NOMO-1 treated with dmso at 0.1 percent for 144 hours (cell line): ENCODE measurements at regions not wholly inside any gene's neighbourhood (a gene's known extent, or its start where the extent isn't known, plus 50 kb on each side); places are given as distances from the start of the nearest gene placed in this dataset.

ENCODE experiments used
- DNase-seq: peaks from one replicate; lab custom pipeline; 2025; ENCODE audit not compliant: unreplicated experiment; lab: John Stamatoyannopoulos, UW

DNA sequence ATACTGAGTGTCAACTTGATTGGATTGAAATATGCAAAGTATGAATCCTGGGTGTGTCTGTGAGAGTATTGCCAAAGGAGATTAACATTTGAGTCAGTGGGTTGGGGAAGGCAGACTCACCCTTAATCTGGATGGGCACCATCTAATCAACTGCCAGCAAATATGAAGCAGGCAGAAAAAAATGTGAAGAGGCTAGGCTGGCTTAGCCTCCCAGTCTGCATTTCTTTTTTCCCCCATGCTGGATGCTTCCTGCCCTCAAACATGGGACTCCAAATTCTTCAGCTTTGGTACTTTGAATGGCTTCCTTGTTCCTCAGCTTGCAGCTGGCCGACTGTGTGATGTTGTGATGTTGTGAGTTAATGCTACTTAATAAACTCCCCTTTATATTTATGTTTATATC is 577.4 kb downstream of the CPS1 start:
- no peak for DNase-seq

GRCh38 chr2:211138551-211138950 is 582.2 kb downstream of the CPS1 start:
- DNase-seq = no peak

GRCh38 chr2:211141646-211142045 is 585.2 kb downstream of the CPS1 start:
- no peak for DNase-seq

GRCh38 chr2:211144078-211144477 is 587.7 kb downstream of the CPS1 start:
- DNase-seq = no peak

DNA sequence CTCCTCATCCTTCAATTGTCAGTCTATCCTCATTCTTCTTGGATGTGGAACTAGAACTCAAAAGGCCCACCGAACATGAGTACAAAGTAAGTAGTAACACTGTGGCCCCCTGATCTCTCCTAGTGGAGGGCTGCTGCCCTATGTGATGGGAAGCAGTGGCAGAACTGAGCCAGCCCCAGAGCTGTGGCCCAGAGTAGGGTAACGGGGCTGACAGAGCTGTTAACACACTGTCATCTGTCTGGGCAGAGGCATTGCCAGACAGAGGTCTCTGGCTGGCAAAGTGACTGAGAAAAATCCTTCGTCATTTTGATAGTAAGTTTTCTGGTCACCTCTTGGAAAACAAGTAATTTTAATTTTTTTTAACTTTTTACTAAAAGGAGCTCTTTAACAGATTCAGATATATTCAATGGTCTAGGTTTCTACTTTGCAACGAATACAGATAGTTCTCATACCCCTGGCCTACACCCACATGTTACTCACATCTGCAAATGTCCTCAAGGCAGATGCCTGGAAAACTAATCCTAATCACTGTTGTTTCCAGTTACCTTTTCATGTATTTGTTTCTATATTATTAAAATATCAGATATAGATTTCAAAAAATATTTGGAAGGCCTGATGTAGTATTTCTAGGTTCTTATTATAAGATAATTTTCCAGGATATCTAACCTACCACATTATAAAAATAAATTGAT is 588.7 kb downstream of the CPS1 start:
- no peak for DNase-seq

DNA sequence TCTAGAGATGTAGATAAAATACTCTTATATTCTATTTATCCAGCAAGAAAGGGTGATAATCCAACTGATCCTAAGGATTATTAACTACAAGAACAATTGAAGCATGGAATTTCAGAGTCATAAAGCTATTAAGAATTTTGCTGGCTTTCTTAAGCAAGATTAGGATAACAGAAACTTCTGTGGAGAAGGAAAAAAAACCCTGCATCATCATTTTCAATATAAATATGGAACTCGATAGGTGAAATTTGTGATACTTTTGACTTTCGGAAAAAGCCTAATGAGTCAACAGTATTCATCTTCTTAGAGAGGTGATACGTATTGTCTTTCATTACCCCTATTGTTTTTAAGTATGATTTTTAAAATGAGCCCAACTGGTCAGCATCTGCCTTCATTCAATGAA is 593.3 kb downstream of the CPS1 start:
- no peak for DNase-seq

- DNase-seq = no peak
Measured at GRCh38 chr2:211157211-211157610, 600.8 kb downstream of the CPS1 start.

DNA sequence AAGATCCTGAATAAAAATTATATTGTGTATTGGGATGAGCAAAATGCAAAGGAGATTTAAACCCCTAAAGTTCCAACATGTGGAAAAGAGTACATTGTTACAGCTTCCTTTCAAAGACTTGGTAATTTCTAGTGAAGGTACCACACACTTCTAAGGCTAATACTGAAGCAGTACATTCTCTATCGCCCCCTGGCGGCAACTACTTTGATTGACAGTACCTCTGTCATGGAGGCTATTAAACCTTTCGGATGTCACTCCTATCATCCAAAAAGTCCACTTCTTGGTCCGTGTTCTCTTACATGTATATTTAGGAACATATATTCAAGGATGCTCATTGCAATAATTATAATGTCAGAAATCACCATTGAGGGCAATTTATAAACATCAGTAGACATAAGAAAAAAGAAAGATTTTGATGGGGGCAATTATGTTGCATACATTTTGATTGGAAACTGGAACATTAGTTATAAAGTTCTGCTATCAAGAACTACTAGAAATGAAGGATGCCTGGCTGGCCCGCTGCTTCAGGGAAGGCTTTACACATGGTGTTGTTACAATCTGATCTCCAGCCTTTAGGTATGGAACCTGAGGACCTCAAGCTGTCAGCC is 601.6 kb downstream of the CPS1 start:
- DNase-seq = no peak

DNA sequence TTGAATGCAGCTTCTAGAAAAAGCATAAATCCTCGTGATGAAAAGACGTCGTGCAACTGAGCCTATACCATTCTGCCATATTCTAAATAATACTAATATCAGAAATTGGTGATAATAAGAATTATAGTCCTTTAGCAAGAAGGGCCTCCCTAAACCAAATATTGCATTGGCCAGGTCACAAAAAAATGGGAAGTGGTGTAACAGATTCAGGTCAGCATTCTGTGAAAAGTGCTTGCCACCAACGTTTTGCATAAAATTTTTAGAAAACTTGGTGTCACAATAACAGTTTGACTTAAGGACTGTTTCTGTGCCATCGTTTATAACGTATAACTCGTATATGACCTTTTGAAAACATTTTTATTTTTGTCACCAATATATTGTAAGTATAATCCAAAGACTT is 603.6 kb downstream of the CPS1 start:
- peak; percentile 71 for DNase-seq

DNA sequence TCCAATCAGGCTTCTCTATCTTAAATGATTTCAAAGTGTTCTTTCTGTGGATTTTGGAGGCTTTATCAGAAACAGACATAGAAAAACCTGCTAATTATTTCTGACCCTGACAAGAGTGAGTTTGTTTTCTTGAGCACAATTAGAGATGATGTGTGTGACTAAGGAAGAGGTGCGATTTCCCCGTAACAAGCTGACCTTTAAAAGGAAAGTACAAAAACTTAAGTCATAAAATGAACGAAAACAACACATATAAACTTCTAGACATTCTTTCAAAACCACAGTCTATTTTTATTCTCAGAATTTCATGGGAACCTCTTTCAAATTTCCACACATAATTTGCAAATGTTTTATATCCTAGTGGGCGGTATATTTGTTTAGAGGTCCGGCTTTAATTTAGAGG is 604.8 kb downstream of the CPS1 start:
- no peak for DNase-seq

GRCh38 chr2:211162911-211163310 is 606.5 kb downstream of the CPS1 start:
- no peak for DNase-seq

DNA sequence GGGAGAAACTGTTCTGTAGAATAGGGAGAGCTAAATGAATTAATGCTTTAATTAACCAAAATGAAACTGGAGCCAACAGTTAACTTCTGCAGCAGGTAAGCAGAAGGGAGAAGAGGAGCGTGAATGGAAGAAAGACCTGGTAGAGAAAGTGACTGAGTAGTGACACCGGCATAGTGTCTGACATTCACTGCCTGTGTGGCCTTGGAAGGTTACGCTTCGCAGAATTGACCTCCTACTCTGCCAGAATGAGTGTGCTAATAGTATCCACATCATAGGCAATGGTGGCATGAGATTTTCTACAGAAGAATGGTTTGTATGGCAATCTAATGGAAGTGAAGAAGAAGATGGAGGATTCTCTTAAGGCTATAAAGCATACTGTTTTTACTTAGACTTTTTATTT is 614.4 kb downstream of the CPS1 start:
- DNase-seq = no peak

- no peak for DNase-seq
Measured at GRCh38 chr2:211174021-211174420, 617.6 kb downstream of the CPS1 start.

DNA sequence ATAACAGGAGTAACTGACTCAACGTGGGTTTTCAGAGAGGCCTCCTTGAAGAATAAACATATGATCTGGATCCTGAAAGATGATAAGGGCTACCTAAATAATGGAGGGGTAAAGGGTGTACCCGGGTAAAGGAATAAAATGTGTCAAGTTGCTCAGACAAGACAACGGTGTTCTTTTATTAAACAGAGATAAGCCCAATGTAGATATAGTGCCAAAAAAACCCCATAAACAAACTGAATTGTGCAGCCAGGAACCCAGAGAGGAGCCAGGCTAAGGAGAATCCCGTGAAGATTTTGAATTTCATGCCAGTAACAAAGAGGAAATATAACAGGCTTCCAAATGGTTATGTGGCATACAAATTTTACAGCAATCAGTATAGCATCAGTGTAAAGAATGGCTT is 618.2 kb downstream of the CPS1 start:
- DNase-seq = no peak

- DNase-seq = no peak
Measured at GRCh38 chr2:211175956-211176355, 619.6 kb downstream of the CPS1 start.

DNA sequence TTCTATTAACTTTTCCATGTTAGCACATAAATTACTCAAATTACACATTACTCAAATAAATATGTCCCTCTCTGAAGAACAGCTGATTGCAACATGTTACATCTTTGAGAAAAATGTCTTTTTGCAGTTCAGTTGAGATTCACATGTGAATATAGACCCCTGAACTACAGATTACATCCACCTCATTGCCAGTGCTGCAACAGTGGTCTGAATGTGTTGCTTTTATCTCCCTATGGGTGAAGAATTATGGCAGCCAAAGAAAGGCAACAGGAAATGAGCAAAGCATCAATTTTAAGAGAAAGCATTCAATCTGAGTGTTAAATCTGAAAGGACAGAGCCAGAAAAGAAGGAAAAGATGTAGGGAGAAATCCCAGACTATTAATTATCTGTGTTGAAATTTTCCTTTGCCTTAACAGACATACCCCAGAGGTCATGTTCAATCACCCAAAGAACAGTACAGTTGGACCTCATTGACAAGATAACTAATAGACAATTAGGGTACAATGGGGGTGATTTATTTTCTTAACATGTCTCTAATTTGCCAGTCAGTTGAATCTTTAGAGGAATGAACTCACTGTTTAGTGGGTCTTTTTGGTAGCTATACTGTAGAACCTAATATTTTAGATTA is 620.2 kb downstream of the CPS1 start:
- DNase-seq = no peak

DNA sequence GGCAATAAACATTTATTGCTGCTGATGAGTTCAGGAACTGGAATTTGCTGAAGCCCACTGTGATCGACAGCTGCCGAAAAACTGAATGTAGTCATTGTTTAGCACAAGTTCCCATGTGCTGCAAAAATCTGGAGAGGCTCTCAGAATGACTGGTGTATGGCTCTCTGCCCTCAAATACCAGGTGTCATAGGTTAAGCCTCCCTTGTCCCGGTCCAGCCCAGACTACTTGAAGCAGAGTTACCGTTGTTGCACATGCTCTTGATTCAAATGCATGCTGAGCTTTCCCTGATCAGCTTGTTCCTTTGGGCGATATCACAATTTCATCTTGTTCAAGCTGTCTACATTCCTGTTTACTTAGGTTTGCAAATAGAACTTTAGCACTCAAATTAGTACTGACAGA is 625.2 kb downstream of the CPS1 start:
- no peak for DNase-seq

GRCh38 chr2:211187602-211188001 is 631.2 kb downstream of the CPS1 start:
- no peak for DNase-seq

- no peak for DNase-seq
Measured at GRCh38 chr2:211203986-211204385, 647.6 kb downstream of the CPS1 start.

DNA sequence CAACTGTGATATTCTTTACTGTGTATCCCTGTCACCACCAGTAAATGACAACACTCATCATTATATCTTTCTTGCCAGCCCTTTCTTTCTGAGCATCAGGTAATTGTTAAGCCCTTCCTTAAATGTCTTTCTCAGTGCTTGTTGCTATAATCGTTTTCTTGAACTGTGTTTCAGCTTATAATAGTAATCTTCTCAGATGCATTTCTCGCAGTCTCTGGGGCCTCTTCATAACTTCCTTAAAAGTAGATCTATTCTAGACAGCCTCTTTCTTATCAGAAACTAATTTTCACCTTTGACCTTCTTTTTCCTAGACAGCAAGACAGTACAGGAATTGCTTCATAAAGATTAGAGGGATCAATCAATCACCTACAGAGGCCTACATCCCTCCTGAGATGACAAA is 648.1 kb downstream of the CPS1 start:
- DNase-seq = no peak

DNA sequence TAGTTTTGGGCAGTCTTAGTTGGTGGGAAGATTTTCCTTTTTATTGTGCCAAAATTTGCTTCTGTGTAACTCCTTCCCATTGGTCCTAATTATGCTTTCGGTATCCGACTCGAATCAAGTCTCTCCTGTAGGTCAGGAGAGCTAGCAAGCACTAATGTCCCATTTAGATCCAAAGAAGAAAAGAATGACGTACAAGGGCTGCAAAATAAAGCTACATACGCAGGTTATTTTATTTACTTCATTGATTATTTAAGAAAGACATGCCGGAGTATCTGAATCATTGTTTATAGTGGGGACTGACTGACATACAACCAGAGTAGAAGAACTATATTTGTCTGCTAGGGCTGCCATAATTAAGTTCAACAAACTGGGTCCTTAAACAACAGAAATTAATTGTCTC is 648.5 kb downstream of the CPS1 start:
- DNase-seq = no peak

- DNase-seq = no peak
Measured at GRCh38 chr2:211205358-211205757, 649.0 kb downstream of the CPS1 start.

DNA sequence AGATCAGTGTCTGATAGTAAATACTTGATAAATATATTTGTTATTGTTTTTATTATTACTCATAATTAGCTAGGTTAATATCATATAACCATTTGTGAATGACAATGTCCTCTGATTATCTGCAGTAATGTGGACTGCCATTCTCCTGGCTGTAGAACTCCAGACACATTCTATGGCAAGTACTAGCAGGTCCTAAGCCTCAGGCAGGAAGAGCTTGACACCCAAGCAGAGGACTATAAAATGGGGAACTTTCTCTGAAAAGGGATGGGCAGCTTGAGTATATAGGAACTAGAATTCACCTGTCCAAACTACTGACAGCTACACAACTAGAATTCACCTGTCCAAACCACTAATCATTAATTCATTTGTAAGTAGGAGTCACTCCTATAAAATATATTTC is 649.4 kb downstream of the CPS1 start:
- DNase-seq = no peak
